GM21529 (cell line): ENCODE measurements at regions not wholly inside any gene's neighbourhood (a gene's known extent, or its start where the extent isn't known, plus 50 kb on each side); places are given as distances from the start of the nearest gene placed in this dataset.
"Not testable (repeated sequence)": the region's sequence is repeated elsewhere in the genome, so short reads cannot be mapped to it uniquely, and the experiment has no call there.

Source experiments
- ATAC-seq: cut with Tn5 transposase; IDR thresholded peaks from one replicate; pipeline ENCODE4 v1.9.1; 2021; ENCODE audit not compliant: unreplicated experiment

DNA sequence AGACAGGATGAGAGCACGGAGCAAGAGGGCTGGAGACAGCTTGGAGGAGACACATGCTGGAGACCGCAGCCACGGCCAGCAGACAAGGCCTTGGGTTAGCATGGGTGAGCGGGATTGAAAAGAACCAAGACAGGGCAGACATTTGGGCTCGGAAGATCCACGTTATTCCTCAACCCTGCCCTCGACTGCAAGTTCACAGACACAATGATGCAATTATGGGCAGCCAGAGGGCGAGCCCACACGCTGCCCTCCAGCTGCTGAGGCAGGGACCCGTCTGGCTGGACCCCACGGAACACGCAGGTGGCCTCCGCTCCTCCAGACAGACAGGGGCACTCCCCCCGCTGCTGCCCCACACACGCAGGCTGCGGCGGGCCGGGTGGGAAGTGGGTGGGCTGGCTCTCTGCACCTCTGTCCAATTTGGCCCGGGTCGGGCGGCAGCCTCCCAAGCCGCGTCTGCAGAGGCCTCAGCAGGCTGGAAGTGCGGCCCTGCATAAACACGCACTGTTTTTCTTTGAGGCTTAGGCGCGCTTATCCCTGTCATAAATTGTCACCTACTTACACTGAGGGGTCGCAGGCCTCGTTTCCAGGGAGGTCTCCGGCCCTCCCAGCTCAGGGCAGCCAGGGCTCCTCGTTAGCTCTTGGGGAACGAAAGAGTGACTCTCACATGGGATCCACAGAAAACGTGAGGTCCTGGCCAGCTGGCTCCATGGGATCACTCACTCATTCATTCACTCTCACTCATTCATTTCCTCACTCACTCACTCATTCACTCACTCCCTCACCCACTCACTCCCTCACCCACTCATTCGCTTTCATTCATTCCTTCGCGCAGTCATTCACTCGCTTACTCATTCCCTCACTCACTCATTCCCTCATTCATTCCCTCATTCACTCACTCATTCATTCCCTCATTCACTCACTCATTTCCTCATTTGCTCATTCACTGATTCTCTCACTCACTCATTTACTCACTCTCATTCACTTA, 303.9 kb downstream of the C16orf95 start:
- no peak for ATAC-seq

DNA sequence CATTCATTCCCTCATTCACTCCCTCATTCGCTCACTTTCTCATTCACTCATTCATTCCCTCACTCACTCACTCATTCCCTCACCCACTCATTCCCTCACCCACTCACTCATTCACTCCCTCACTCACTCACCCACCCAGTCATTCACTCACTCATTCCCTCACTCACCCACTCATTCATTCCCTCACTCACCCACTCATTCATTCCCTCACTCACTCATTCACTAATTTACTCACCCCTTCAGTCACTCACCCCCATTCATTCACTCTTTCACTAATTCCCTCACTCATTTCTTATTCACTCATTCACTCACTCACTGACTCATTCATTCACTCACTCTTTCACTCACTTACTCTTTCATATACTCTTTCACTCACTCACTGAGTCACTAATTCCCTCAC, 303.1 kb downstream of the C16orf95 start:
- ATAC-seq, result no peak

DNA sequence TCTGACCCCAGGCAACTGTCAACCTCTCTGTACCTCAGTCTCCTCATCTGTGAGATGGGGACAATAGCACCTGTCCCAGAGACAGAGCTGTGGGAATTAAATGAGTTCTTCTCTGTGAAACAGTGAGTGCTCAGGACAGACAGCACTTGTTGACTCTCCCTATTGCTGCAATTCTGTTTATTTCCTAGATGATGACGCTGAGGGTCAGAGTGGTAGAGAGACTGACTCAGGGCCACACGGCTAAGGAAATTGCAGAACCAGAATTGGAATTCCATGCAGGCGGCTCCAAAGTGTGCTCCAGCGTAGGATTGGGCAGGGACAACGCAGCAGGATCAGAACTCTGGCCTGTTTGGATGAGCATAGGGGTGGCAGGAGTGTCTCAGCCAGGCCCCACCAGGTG, 302.2 kb downstream of the C16orf95 start:
- ATAC-seq, result no peak

DNA sequence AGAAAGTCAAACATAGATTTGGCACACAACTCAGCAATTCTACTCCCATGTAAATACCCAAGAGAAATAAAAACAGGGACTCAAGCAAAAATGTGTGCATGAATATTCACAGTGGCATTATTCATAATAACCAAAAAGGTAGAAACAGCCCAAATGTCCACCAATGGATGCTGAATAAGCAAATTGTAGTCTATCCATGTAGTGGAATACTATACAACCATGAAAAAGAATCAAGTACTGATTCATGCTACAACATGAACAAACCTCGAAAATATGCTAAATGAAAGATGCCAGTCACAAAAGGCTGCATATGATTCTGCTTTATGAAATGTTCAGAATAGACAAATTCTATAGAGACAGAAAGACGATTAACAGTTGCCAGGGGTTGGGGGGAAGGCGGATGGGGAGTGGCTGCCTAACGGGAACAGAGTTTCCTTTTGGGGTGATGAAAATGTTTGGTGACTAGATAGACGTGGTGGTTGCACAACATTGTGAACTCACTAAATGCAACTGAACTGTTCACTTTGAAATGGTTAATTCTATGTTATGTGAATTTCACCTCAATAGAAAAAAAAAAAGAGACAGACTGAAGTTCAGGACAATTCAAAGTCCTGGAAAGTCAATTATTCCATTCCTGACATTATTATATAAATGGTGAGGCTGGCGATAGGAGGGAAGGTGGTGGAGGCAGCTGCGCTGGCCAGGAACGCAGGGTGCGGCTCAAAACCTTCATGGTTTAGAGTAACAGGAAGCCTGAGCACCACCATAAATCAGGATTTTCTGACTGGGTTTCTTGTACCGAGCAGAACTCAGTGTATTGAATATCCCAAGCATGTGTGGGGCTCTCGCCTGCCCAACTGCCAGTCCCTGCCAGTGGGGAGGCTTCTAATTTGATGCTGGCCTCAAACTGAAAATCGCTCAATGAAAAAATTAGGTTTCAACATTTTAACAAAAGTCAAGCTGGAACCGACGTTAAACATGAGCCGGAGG, 300.9 kb downstream of the C16orf95 start:
- ATAC-seq, result no peak

DNA sequence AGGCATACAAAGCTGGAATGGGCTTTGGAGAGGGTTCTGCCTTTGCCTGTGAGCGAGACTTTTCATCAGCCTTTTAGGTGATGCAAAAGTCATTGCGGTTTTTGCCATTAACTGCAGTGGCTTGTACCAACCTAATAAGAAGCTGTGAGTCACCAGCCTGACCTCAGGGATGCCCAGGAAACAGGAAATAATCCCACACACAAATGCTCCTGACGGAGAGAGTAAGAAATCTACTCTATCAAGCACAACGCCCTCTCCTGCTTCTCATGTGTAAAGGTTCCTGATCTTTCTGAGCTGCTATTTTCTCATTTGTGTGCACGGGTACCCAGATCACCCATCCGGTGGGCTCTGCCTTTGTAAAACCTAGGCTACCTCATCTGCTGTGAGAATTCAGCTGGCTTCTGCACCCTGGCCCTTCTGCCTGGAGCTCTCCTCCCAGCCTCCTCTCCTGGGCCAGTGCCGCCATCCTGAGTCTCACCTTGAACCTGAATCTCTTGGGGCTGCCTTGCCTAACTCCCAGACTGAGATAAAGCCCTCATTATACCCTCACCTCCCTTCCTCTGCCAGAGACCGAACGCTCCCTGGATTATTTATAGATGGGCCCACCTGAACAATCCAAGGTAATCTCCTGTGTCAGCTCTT, 299.7 kb downstream of the C16orf95 start:
- ATAC-seq, result no peak

DNA sequence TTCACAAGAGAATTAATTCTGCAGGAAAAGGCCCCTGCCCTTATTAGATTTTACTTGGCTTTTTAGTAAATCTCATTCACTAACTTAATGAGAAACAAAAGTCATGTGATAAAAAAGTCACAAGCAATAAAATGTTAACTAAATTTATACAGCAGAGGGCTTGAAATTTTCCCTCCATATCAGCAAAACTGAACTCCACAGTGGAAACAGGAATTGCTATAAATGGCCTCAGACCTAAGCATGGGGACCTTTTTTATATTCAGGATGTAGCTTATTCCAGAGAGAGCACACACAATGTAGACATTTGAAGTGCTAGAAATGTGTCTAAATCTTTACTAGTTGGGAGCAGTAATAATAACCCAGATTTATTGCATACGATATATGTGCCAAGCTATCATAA, 291.5 kb downstream of the C16orf95 start:
- ATAC-seq, result no peak

DNA sequence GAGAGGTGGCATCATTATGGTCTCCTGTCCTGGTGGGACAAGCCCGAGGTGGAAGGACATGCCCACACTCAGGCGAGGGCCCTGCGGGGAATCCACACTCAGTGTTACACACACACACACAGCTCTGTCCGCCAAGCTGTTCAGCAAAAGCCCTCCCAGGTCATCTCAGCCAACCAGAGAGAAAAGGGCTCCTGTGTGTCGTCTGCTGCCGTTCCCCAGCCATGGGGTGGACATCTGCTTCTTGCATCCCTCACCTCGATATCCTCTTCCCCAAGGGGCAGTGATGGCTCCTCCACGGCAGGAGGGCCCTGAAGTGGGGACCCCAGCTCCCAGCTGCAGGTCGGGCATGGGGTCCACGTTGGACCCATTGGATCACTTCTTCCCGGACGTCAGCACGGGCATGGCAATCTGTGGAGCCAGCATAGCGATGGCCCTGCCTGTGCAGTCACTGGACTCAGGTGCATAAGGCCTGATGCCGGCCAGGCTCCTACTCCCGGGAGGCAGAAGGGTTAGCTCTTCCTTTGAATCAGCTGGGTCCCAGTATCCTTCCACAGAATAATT, 290.1 kb downstream of the C16orf95 start:
- no peak for ATAC-seq

DNA sequence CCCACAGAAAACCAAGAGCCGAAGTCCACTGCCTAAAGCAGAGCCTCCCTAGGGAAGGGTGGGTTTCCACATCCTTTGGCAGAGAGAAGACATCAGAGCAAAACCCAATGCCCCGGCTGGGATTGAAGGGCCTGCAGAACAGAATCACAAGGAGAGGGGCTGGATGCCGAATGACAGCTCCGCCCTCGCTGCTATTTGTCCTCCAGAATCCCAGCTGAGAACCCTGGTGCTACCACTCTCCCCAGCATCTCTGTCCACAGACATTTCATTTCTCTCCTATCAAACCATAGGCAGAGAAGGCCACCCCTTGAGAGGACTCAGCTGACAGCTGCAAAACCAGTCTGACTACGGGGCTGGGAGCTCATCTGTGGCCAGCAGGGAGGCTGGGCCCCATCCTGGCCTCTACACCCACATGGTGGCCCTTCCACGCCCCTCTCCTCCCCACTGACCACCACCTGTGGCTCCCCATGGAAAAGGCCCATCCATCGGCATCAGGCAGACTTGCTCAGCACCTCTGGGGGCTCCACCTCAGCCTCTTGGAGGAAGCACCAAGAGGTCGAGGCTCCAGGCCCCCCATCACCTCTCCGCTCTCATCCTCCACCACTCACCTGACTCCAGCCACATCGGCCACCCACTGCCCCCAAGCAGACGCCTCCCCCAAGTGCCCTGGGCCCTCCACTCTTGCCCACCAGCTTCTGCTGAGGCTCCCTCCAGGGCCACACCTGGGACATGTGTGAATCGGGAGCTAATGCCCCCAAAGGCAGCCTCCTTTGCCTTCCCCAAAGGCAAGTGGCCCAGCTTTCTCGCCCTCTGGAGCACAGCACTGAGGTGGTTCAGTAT, 288.5 kb downstream of the C16orf95 start:
- ATAC-seq, result no peak

DNA sequence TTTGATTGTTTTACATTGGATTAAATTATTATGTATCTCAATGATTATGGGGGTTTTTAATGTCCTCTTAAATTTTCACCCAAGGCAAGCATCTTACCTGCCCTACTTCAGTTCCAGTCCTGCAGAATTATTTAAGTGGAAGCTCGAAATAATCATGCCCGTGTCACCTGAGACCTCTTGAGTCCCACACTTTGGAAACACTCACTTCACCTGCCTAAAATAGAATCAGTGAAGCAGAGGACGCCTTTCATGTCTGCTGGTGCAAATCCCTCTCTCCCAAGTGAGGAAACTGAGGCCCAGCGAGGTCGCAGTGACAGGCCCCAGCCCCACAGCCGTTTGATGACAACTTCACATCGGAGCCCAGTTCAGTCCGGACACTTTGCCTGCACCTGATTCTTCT, 284.6 kb downstream of the C16orf95 start:
- ATAC-seq, result no peak

DNA sequence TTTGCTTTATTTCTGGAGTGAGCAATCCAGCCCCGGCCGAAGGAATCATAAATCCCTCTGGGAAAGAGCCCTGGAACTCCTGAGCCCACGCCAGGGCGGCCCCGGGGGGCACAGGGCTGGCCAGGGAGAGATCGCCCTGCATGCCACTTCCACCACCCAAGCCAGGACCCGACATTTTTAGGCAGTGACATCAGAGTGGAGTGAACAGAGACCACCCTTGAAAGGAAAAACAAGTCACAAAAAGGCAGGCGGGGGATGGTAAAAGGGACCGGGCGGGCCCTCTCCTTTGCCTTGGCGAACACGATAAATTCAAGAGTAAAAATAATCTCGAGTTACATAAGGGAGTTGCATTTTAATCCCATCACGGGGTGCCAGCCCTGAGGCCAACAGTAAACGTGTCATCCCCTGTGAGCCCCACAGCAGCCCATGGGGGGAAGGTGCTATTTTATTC, 284.1 kb downstream of the C16orf95 start:
- no peak for ATAC-seq

DNA sequence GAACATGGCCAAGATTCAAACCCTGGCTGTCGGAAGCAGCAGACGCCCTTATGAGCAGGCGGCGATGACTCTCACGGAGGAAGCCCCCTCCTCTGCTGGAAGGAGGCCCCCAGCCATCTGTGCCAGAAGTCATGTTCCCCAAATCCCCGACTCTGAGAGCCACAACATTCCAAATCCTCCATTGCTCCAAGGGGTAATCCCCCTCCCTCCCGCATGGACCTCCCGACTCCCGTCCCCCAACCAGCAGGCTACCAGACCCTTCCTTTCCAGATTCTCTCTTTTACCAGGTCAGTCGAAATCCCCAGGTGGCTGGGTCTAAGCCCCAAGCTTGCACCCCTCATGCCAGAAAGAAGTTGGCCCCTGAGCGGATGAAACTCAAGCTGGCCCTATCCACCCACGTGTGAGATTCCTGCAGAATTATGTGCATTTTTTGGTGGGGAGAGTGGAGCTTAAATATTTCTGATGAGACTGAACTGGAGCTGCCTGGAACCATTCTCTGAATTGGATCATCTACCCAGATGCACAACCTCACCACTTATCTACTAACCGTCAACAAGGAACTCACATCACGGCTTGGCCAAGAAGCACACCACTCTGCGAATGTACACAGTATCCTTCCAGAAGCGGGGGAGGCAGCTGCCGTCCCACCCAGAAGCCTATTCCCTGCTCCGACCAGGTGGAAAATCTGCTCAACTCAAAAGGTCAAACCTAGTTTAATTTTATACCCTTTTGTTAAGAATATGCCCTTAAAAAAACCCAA, 283.5 kb downstream of the C16orf95 start:
- ATAC-seq, result no peak

DNA sequence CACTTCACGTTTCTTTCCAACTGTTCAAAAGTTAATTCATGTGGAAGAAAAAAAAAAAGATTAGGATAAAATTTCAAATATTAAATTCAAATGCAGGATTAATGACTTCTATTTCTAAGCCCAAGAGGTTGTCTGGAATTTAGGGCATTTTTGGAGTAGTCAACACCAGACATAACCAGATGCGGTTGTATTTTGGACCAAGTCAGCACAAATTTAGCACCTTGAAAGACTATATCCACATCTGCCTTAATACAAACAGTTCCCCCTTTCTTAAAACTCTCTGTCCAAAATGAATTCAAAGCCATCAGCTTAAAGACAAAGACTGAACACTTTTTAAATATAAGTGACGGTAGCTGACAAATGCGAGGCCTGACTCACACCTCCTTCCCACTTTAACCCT, 282.9 kb downstream of the C16orf95 start:
- no peak for ATAC-seq

DNA sequence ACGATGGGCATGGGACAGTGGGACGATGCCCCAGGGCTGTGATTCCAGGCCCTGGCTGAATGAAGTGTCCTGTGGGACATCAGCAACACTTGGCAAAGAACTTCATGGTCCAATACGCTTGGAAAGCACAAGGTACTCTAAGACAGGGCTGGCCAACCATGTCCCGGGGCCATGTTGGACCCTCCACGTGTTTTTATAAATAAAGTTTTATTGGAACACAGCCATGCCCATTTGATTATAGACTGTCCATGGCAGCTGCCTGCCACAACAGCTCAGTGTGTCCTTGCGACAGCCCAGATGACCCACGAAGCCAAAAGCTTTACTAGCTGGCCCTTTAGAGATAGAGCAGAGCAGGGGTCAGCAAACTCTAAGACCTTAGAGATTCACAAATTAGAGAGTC, 282.1 kb downstream of the C16orf95 start:
- no peak for ATAC-seq

DNA sequence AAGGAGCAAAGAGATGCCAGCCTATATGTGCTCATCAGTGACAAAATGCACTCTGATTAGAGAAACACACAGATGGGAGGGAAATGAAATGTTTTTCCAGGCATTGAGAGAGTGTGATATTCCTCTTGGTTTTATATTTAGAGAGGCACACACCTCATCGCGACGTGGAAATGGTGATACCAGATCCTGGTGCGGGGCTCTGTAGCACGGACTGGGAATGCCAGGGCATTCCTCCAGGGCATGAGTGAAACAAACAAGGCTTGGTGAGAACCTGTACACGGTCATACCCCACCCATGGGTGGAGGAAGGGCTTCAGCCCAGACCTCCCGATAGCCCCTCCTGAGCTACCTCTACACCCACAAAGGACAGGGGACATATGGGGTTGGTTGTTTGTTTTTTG, 280.2 kb downstream of the C16orf95 start:
- ATAC-seq, result no peak

DNA sequence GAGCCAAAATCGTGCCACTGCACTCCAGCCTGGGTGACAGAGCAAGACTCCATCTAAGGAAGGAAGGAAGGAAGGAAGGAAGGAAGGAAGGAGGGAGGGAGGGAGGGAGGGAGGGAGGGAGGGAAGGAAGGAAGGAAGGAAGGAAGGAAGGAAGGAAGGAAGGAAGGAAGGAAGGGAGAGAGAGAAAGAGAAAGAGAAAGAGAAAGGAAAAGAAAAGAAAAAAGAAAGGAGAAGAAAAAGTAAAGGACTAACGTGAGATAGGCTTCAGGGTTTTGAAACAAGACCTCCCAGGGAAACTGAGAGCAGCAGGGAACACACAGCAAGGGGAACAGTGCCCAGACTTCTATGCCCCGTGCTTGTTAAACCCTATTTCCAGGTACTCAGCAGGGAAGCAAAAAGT, 278.7 kb downstream of the C16orf95 start:
- ATAC-seq, result not testable (repeated sequence)

DNA sequence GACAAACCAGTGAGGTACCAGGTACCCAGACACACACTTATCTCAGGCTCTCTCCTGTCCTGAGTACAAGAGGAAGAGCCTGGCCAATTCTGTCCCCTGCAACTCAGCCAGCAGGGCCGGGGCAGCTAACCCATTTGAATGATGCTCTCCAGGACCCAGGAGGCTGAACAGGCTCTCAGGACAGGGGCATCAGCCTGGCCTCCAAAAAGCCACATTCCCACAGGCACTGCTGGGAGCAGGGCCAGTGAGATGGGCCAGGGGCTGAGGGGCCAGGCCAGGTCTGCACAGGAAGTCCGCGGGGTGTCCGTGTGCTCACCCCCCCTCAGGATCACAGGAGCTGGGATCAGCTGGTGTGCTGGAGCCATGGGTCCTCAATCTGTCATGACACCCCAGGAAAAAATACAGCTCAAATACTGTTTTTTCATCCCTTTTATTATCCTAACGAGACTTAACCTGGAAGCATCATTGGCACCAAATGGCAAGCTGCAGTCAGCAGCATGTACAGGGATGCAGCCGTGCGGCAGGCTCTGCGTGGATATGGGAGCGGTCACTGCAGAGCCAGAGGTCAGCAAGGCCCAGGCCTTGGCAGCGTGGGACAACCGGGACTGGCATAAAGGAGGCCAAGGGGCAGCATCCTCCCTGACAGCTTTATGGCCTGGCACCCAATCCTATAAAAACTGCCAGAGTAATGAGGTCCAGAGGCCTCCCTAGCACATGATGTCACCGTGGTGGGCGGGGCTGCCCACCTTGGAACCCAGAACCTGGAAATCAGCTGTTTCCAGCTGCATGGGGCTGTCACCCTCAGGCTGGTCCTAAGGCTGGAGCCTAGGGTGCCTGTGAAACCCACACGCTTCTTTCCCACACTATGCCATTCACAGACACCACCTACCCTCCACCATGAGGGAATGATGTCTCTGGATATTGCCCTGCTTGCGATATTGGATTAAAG, 276.7 kb downstream of the C16orf95 start:
- no peak for ATAC-seq

DNA sequence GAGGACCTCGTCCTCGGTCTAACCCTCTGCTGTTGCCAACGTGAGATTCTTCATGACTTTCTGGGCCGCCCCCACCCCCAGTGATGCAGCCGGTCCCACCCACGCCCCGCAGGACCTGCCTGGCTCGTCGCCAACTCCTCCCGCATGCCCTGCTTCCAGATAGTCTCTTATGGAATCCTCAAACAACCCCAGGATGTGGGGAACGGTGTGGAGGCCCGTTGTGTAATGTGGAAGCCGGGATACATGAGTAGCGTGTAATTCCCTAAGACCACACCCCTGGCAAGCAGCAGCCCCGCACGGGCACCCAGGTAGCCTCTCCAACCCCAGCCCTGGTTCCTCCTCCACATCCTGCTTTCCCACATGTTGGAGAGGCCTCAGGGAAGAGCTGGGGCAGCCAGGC, 275.9 kb downstream of the C16orf95 start:
- ATAC-seq, result no peak
